GM12878 (cell line): ENCODE measurements at regions not wholly inside any gene's neighbourhood (a gene's known extent, or its start where the extent isn't known, plus 50 kb on each side); places are given as distances from the start of the nearest gene placed in this dataset.
"Not testable (repeated sequence)": the region's sequence is repeated elsewhere in the genome, so short reads cannot be mapped to it uniquely, and the experiment has no call there.

Source experiments
- ATAC-seq: fragments of 200-7000 bp; cut with Tn5 transposase; 3 replicates; pipeline ENCODE4 v1.9.1; 2020; ENCODE audit warnings: mild to moderate bottlenecking, moderate library complexity
- BruUV-seq: library from RNA; stranded (reverse); fragments of 400-500 nt; replicated peaks from 2 replicates; lab custom pipeline; 2021; lab: Mats Ljungman, UMichigan
- CTCF ChIA-PET: fragments of 300-600 bp; sonication (Branson Sonifier 250); formaldehyde crosslinking; extraction: SDS; loops from one replicate; lab custom pipeline; 2021; ENCODE audit warnings: inconsistent platforms; lab: Yijun Ruan, JAX
- POLR2A ChIA-PET: fragments of 350-600 bp; formaldehyde crosslinking; extraction: SDS; loops from one replicate; lab custom pipeline; 2021; ENCODE audit warnings: inconsistent platforms; lab: Charles Lee
- RAD21 ChIA-PET: fragments of 300-600 bp; sonication (Branson Sonifier 250); formaldehyde crosslinking; loops from one replicate; lab custom pipeline; 2023; ENCODE audit warnings: antibody characterized with exemption; ENCODE audit not compliant: unreplicated experiment; lab: Charles Lee
- SMC1A ChIA-PET: fragments of 300-600 bp; sonication (Branson Sonifier 250); formaldehyde crosslinking; loops from one replicate; lab custom pipeline; 2023; ENCODE audit not compliant: unreplicated experiment, uncharacterized antibody; lab: Charles Lee
- DNase-seq: peaks from one replicate; pipeline ENCODE4 v3.0.0-alpha.2; 2011; ENCODE audit warnings: low read depth, low spot score
- FAIRE-seq: peaks from 3 replicates; lab custom pipeline; 2011; peaks lifted over from hg19 to GRCh38; lab: Jason Lieb, UNC
- H2AFZ ChIP-seq: 2 replicates; pipeline ENCODE4 v1.6.0; 2011; ENCODE audit warnings: low read depth, low read length, control low read depth; ENCODE audit not compliant: control insufficient read depth
- H3K27ac ChIP-seq: 2 replicates; pipeline ENCODE4 v1.5.1; 2011; ENCODE audit warnings: control low read depth; ENCODE audit not compliant: control insufficient read depth, insufficient read depth
- H3K27me3 ChIP-seq, 2 experiments: replicated peaks in 1 of 2; 2 replicates each; pipeline versions ENCODE4 v1.6.0 to v1.6.1; 2011; ENCODE audit warnings: low read length in 1 of 2; ENCODE audit not compliant: control insufficient read depth in 2 of 2, insufficient read depth in 2 of 2
- H3K36me3 ChIP-seq, 2 experiments: 2 replicates each; pipeline ENCODE4 v1.5.1; 2011; ENCODE audit warnings: low read length in 1 of 2; ENCODE audit not compliant: control insufficient read depth in 2 of 2, insufficient read depth in 2 of 2
- H3K4me1 ChIP-seq: 2 replicates; pipeline ENCODE4 v1.6.1; 2011; ENCODE audit warnings: mild to moderate bottlenecking, low read length, moderate library complexity, mixed read lengths; ENCODE audit not compliant: control insufficient read depth, insufficient read depth
- H3K4me2 ChIP-seq: 2 replicates; pipeline ENCODE4 v1.6.0; 2011; ENCODE audit warnings: control low read depth; ENCODE audit not compliant: control insufficient read depth, insufficient read depth
- H3K4me3 ChIP-seq: fragments of 200-600 bp; sonication (generic); 2 replicates; pipeline ENCODE4 v1.5.1; 2016
- H3K79me2 ChIP-seq: 2 replicates; pipeline ENCODE4 v1.6.0; 2011; ENCODE audit warnings: low read length; ENCODE audit not compliant: control insufficient read depth, insufficient read depth
- H3K9ac ChIP-seq: 2 replicates; pipeline ENCODE4 v1.8.0; 2011; ENCODE audit warnings: low read length, control low read depth, mixed read lengths; ENCODE audit not compliant: control insufficient read depth, insufficient read depth
- H3K9me3 ChIP-seq: replicated peaks from 3 replicates; pipeline ENCODE4 v1.5.1; 2011; ENCODE audit warnings: mild to moderate bottlenecking, low read length; ENCODE audit not compliant: control insufficient read depth, insufficient read depth
- H4K20me1 ChIP-seq: 2 replicates; pipeline ENCODE4 v1.6.0; 2011; ENCODE audit not compliant: control insufficient read depth, insufficient read depth
- NR2F1 ChIP-seq: fragments of 450-650 bp; conservative IDR thresholded peaks from 2 replicates; pipeline ENCODE4 v1.6.1; 2017; ENCODE audit warnings: mild to moderate bottlenecking
- SIX5 ChIP-seq: IDR thresholded peaks from 2 replicates; pipeline ENCODE4 v1.6.1; 2011; ENCODE audit warnings: mild to moderate bottlenecking, low read depth, low read length, moderate library complexity; ENCODE audit not compliant: severe bottlenecking
- SMAD1 ChIP-seq: fragments of 450-650 bp; IDR thresholded peaks from 2 replicates; pipeline ENCODE4 v1.6.1; 2018; ENCODE audit warnings: mild to moderate bottlenecking, low read depth; ENCODE audit not compliant: partially characterized antibody
- WGBS: methylation state at CpG from one replicate; pipeline ENCODE4 v1.1.6; 2016; ENCODE audit warnings: low lambda C conversion rate; ENCODE audit not compliant: insufficient replicate concordance, insufficient coverage; ENCODE audit errors: missing lambda C conversion rate; 5-methylcytosine and 5-hydroxymethylcytosine counted together
- in situ Hi-C: fragments of 300-500 bp; cut with MboI; formaldehyde crosslinking; loops from 9 replicates; pipeline ENCODE4 v1.14.3; 2018; ENCODE audit warnings: mixed read lengths
- intact Hi-C: fragments of 100-400 bp; cut with micrococcal nuclease; formaldehyde crosslinking; loops from one replicate; pipeline ENCODE4 v1.14.2; 2022; ENCODE audit not compliant: unreplicated experiment

DNA sequence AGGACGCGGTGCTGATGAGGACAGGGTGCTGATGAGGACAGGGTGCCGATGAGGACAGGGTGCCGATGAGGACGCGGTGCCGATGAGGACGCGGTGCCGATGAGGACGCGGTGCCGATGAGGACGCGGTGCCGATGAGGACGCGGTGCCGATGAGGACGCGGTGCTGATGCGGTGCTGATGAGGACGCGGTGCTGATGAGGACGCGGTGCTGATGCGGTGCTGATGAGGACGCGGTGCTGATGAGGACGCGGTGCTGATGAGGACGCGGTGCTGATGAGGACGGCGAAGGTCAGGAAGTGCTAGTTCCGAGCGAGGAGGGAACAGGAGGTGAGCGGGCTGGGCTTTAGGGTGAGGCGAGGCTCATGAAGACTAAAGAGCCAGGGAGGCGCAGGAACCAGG is 399.9 kb downstream of the SMOC2 start:
- ATAC-seq, H3K79me2 ChIP-seq, H3K9me3 ChIP-seq, BruUV-seq, FAIRE-seq, SMC1A ChIA-PET, H3K9ac ChIP-seq, H3K4me3 ChIP-seq, H2AFZ ChIP-seq, H3K4me1 ChIP-seq, CTCF ChIA-PET, DNase-seq, H3K27ac ChIP-seq, H3K27me3 ChIP-seq, intact Hi-C loops, H4K20me1 ChIP-seq, RAD21 ChIA-PET, POLR2A ChIA-PET, H3K36me3 ChIP-seq, in situ Hi-C loops, H3K4me2 ChIP-seq: not testable (repeated sequence)
- WGBS = 40% methylated on average over 1 of the region's 40 CpGs

DNA sequence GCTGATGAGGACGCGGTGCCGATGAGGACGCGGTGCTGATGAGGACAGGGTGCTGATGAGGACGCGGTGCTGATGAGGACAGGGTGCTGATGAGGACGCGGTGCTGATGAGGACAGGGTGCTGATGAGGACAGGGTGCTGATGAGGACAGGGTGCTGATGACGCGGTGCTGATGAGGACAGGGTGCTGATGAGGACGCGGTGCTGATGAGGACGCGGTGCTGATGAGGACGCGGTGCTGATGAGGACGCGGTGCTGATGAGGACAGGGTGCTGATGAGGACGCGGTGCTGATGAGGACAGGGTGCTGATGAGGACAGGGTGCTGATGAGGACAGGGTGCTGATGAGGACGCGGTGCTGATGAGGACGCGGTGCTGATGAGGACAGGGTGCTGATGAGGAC is 399.3 kb downstream of the SMOC2 start:
- ATAC-seq, H3K79me2 ChIP-seq, SMC1A ChIA-PET, H2AFZ ChIP-seq, RAD21 ChIA-PET, H3K9ac ChIP-seq, H3K9me3 ChIP-seq, H3K4me1 ChIP-seq, DNase-seq, H3K27ac ChIP-seq, CTCF ChIA-PET, H4K20me1 ChIP-seq, in situ Hi-C loops, H3K27me3 ChIP-seq, intact Hi-C loops, H3K4me2 ChIP-seq, BruUV-seq, H3K4me3 ChIP-seq, H3K36me3 ChIP-seq, POLR2A ChIA-PET, FAIRE-seq: not testable (repeated sequence)
- no CpG with 5 or more reads among the region's 25 CpGs for WGBS

DNA sequence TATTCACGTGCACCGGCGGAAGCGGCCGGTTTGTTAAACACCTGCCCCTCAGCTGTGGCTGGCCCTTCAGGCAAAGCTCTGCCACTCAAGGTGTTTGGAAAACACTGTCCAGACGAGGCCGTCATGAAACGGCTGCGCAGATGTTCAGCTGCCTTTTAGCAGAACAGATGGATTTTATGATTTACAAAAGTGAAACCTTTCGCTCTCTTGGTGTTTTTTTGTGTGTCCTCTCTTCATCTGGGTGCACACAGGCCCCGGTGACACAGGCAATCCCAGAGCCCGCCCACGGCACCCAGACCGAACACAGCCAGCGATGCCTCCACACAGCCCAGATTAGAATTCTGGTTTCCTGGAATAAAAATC is 397.0 kb downstream of the SMOC2 start:
- ChIA-PET POLR2A (no interaction called here), RAD21 (no interaction called here), CTCF (no interaction called here), SMC1A (no interaction called here)
- FAIRE-seq = no peak
- in situ Hi-C loops = no loop called here
- H3K4me2 ChIP-seq = no peak overlapping the region
- no peaks in the 10 kb centered on the region for H3K27me3 ChIP-seq
- no peak overlapping the region for H3K4me3 ChIP-seq
- H3K9ac ChIP-seq = no peak overlapping the region
- ATAC-seq = no peak
- no peak overlapping the region for H2AFZ ChIP-seq
- WGBS = 67% methylated on average over 15 of the region's 15 CpGs
- H3K27ac ChIP-seq = no peak overlapping the region
- no peak for DNase-seq
- H3K36me3 ChIP-seq = no peaks in the 10 kb centered on the region
- TF ChIP-seq SIX5 = no peak
- TF ChIP-seq SMAD1 = no peak
- TF ChIP-seq NR2F1 = no peak
- H3K9me3 ChIP-seq = no peaks in the 10 kb centered on the region; the same call in 2 of the 3 replicates
- no peaks in the 10 kb centered on the region for H3K79me2 ChIP-seq
- BruUV-seq = no TSS peak
- intact Hi-C loops = no loop called here
- no peaks in the 10 kb centered on the region for H3K4me1 ChIP-seq
- no peaks in the 10 kb centered on the region for H4K20me1 ChIP-seq
